Central memory CD8-positive, alpha-beta T cell (primary cell): ENCODE measurements at regions not wholly inside any gene's neighbourhood (a gene's known extent, or its start where the extent isn't known, plus 50 kb on each side); places are given as distances from the start of the nearest gene placed in this dataset.
A peak's percentile ranks its signal among the peaks of the same experiment; 100 is the strongest.

Source experiments
- ATAC-seq: fragments of 150-1000 bp; cut with Tn5 transposase; replicated peaks from 2 replicates; pipeline ENCODE4 v1.10.0; 2022; ENCODE audit warnings: mild to moderate bottlenecking, moderate FRiP score, moderate number of reproducible peaks; ENCODE audit not compliant: poor library complexity, severe bottlenecking; ENCODE audit errors: extremely low read depth
- DNase-seq, 2 donors: peaks; one replicate each; pipeline ENCODE4 v3.0.0; 2021; ENCODE audit warnings: low spot score in 2 of 2
- H3K27ac Mint-ChIP-seq: one replicate; pipeline ENCODE4 v1.8.0; 2022; ENCODE audit warnings: low read depth, mild to moderate bottlenecking, moderate library complexity, mixed read lengths
- H3K27me3 Mint-ChIP-seq: one replicate; pipeline ENCODE4 v1.8.0; 2022; ENCODE audit warnings: mixed read lengths
- H3K36me3 Mint-ChIP-seq: one replicate; pipeline ENCODE4 v1.8.0; 2022; ENCODE audit warnings: mild to moderate bottlenecking, moderate library complexity, mixed read lengths; ENCODE audit not compliant: insufficient read depth
- H3K4me1 Mint-ChIP-seq: one replicate; pipeline ENCODE4 v1.8.0; 2022; ENCODE audit warnings: mixed read lengths
- H3K4me3 Mint-ChIP-seq: one replicate; pipeline ENCODE4 v1.8.0; 2022; ENCODE audit warnings: mild to moderate bottlenecking, moderate library complexity, mixed read lengths
- H3K9me3 Mint-ChIP-seq: one replicate; pipeline ENCODE4 v1.8.0; 2022; ENCODE audit warnings: mixed read lengths

DNA sequence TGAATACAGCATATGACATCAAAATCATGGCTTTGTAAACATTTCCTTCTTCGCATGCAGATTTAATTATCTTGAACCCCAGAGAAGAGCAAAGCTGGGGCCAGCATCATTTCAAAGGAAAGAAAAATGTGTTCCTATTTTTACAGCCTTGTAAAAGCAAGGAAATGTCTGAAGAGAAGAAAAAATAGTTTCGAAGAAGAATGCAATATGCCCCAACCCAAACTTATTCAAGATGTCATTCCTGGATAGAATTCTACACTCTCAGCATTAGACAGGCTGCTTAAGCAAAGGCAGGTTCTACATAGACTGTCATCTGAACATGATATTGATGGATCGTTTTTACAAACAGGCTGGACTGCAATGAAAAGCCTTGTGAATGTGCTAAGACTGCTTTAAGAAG, 900.8 kb downstream of the TTLL7 start:
- H3K9me3 Mint-ChIP-seq: peaks cover 17% of the 10 kb centered on the region
- H3K4me1 Mint-ChIP-seq: no peaks in the 10 kb centered on the region
- no peaks in the 10 kb centered on the region for H3K36me3 Mint-ChIP-seq
- no peak for ATAC-seq
- no peak overlapping the region for H3K4me3 Mint-ChIP-seq
- DNase-seq: no peak
- no peaks in the 10 kb centered on the region for H3K27me3 Mint-ChIP-seq
- H3K27ac Mint-ChIP-seq: no peak overlapping the region

- ATAC-seq (no peak), DNase-seq (no peak)
- Mint-ChIP-seq H3K27me3 (no peaks in the 10 kb centered on the region), H3K4me1 (no peaks in the 10 kb centered on the region), H3K36me3 (no peaks in the 10 kb centered on the region), H3K9me3 (peaks cover 18% of the 10 kb centered on the region), H3K4me3 (no peak overlapping the region), H3K27ac (no peak overlapping the region)
Observed at GRCh38 chr1:83097715-83098114, 901.2 kb downstream of the TTLL7 start.

DNA sequence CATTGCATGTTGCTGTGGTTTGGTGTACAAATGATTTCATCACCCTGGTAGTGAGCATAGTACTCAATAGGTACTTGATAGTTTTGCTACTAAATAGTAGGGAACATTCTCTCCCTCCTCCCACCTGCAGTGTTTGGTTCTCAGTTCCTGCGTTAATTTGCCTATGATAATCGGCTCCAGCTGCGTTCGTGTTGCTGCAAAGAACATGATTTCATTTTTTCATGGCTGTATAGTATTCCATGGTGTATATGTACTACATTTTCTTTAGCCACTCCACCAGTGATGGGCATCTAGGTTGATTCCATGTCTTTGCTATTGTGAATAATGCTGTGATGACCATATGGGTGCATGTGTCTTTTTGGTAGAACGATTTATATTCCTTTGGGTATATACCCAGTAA, 903.4 kb downstream of the TTLL7 start:
- no peaks in the 10 kb centered on the region for H3K36me3 Mint-ChIP-seq
- H3K27ac Mint-ChIP-seq: no peak overlapping the region
- ATAC-seq (no peak), DNase-seq (no peak)
- H3K27me3 Mint-ChIP-seq: no peaks in the 10 kb centered on the region
- no peak overlapping the region for H3K4me3 Mint-ChIP-seq
- no peaks in the 10 kb centered on the region for H3K4me1 Mint-ChIP-seq
- peaks cover 18% of the 10 kb centered on the region for H3K9me3 Mint-ChIP-seq

DNA sequence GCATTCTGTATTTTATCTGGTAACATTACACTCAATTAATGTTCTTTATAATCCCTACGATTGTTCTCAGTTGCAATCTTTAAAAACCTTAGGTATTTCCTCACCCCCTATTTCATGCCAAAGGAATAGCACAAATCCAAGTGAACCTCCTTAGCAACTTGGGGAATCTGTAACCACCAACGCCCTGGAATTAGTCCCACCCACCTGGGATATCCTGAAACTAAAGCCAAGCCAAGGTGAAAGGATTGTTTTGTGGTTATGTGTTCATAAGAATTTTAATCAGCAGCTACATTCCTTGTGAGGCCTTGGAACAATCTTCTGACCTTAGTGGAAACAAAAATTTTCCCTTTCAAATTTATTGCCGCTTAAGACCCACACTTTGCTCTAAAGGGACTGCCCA, 908.7 kb downstream of the TTLL7 start:
- H3K27ac Mint-ChIP-seq: no peak overlapping the region
- no peaks in the 10 kb centered on the region for H3K4me1 Mint-ChIP-seq
- DNase-seq (no peak), ATAC-seq (no peak)
- H3K4me3 Mint-ChIP-seq: no peak overlapping the region
- peaks cover 5% of the 10 kb centered on the region for H3K9me3 Mint-ChIP-seq
- no peaks in the 10 kb centered on the region for H3K27me3 Mint-ChIP-seq
- no peaks in the 10 kb centered on the region for H3K36me3 Mint-ChIP-seq

DNA sequence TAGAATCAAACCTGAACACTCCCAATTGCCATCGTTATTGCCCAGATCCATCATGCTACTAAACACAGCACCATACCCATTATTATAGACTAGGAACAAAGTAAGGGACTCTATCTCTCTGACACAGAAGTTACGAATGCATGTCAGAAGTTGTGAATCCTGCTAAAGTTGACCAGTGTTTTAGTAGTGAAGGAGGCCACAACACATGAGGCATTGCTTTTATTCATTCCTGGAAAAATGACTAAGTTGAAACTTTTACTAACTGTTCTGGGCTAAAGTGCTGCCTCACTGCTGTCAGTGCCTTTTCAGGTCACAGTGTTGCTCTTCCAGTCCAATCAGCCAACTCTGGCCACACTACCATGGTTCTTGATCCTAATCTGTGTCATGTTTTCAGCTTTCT, 911.1 kb downstream of the TTLL7 start:
- Mint-ChIP-seq H3K36me3 (no peaks in the 10 kb centered on the region), H3K4me1 (no peaks in the 10 kb centered on the region), H3K4me3 (no peak overlapping the region), H3K27ac (no peak overlapping the region), H3K9me3 (no peaks in the 10 kb centered on the region), H3K27me3 (no peaks in the 10 kb centered on the region)
- DNase-seq: no peak
- no peak for ATAC-seq

- DNase-seq (no peak), ATAC-seq (no peak)
- Mint-ChIP-seq H3K9me3 (no peaks in the 10 kb centered on the region), H3K27me3 (no peaks in the 10 kb centered on the region), H3K4me3 (no peak overlapping the region), H3K27ac (no peak overlapping the region), H3K4me1 (no peaks in the 10 kb centered on the region), H3K36me3 (no peaks in the 10 kb centered on the region)
Observed at GRCh38 chr1:83086986-83087512, 911.9 kb downstream of the TTLL7 start.

DNA sequence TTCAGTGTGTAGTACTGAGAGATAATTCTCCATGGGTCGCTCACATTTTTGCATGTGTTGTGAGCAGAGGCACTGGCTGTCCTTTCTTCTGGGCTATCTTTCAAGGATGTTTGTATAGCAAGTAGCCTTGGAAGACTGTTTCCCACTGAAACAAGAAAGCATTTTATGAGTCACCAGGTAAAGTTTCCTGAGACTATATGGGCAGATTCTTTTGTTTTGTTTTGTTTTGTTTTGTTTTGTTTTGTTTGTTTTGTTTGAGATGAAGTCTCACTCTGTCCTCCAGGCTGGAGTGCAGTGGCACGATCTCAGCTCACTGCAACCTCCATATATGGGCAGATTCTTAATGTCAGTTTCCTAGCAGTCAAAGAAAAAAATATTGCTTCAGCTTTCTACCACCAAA, 912.6 kb downstream of the TTLL7 start:
- no peak overlapping the region for H3K4me3 Mint-ChIP-seq
- DNase-seq: no peak
- H3K4me1 Mint-ChIP-seq: no peaks in the 10 kb centered on the region
- H3K27ac Mint-ChIP-seq: no peak overlapping the region
- H3K27me3 Mint-ChIP-seq: no peaks in the 10 kb centered on the region
- H3K9me3 Mint-ChIP-seq: peaks cover 5% of the 10 kb centered on the region
- ATAC-seq: no peak
- H3K36me3 Mint-ChIP-seq: no peaks in the 10 kb centered on the region

DNA sequence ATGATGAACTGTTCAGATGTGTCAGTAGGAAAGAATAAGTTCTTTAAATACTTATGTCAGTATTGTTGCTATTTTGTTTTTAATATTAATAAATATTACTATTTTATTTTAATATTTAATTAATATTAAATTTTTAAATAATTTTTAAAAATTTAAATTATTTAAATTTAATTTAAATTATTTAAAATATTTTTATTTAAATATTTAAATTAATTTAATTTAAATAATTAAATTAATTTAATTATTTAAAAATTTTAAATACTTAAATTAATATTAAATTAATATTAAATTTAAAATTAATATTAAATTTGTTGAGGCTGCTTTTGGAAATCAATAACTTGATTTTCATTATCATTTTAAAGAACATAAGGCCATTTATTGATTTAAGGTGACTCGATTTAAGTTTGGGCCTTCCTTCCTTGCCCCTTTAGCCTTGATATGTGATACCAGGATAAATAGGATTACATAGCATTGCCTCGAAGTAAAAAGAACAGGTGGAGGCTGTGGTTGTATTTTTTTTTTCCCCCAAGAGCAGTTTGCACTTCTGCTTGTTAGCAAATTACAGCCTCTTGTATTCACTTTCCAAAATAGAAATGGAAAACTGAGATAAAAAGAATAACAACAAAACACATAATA, 915.2 kb downstream of the TTLL7 start:
- no peaks in the 10 kb centered on the region for H3K27me3 Mint-ChIP-seq
- DNase-seq (no peak), ATAC-seq (no peak)
- H3K4me3 Mint-ChIP-seq: no peak overlapping the region
- no peaks in the 10 kb centered on the region for H3K4me1 Mint-ChIP-seq
- no peaks in the 10 kb centered on the region for H3K36me3 Mint-ChIP-seq
- peaks cover 15% of the 10 kb centered on the region for H3K9me3 Mint-ChIP-seq
- H3K27ac Mint-ChIP-seq: no peak overlapping the region

GRCh38 chr1:83077411-83077810, 921.5 kb downstream of the TTLL7 start:
- no peak overlapping the region for H3K27ac Mint-ChIP-seq
- no peaks in the 10 kb centered on the region for H3K4me1 Mint-ChIP-seq
- DNase-seq: no peak
- no peak for ATAC-seq
- no peaks in the 10 kb centered on the region for H3K36me3 Mint-ChIP-seq
- no peaks in the 10 kb centered on the region for H3K27me3 Mint-ChIP-seq
- no peak overlapping the region for H3K4me3 Mint-ChIP-seq
- H3K9me3 Mint-ChIP-seq: peaks cover 23% of the 10 kb centered on the region

DNA sequence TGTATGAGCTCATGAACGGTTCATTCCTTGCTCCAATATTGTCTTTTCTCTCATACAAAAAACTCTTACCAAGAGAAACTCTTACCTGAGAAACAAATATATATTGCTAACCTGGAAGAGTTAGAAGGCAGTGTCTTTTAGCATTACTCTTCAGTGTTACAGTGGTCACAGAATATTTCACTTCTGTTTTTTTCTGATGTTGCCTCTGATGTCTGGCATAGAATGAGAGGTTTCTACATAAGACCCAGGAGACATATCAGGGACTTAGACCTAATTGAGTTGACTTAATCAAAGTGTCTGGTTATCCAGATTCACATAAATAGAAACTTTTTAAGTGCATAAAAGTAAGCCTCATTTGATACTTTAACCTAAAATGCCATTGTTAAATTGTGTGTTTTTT, 923.8 kb downstream of the TTLL7 start:
- H3K4me3 Mint-ChIP-seq: no peak overlapping the region
- H3K27ac Mint-ChIP-seq: no peak overlapping the region
- DNase-seq (no peak), ATAC-seq (no peak)
- H3K36me3 Mint-ChIP-seq: no peaks in the 10 kb centered on the region
- H3K27me3 Mint-ChIP-seq: no peaks in the 10 kb centered on the region
- H3K4me1 Mint-ChIP-seq: no peaks in the 10 kb centered on the region
- H3K9me3 Mint-ChIP-seq: peaks cover 12% of the 10 kb centered on the region

DNA sequence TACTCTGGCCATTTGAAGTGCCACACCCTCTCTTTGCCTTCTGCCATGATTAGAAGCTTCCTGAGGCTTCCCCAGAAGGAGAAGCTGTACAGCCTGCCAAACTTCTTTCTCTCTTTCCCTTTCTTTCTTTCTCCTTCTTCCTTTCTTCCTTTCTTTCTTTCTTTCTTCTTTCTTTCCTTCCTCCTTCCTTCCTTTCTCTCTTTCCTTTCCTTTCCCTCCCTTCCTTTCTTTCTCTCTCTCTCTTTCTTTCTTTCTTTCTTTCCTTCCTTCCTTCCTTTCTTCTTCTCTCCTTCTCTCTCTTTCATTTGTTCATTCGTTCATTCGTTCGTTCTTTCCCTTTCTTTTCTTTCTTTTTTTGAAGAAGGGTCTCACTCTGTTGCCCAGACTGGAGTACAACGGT, 931.0 kb downstream of the TTLL7 start:
- no peak for DNase-seq
- H3K27me3 Mint-ChIP-seq: no peaks in the 10 kb centered on the region
- no peak for ATAC-seq
- H3K9me3 Mint-ChIP-seq: peaks cover 17% of the 10 kb centered on the region
- H3K36me3 Mint-ChIP-seq: no peaks in the 10 kb centered on the region
- H3K27ac Mint-ChIP-seq: no peak overlapping the region
- H3K4me1 Mint-ChIP-seq: peaks cover 11% of the 10 kb centered on the region
- H3K4me3 Mint-ChIP-seq: no peak overlapping the region

DNA sequence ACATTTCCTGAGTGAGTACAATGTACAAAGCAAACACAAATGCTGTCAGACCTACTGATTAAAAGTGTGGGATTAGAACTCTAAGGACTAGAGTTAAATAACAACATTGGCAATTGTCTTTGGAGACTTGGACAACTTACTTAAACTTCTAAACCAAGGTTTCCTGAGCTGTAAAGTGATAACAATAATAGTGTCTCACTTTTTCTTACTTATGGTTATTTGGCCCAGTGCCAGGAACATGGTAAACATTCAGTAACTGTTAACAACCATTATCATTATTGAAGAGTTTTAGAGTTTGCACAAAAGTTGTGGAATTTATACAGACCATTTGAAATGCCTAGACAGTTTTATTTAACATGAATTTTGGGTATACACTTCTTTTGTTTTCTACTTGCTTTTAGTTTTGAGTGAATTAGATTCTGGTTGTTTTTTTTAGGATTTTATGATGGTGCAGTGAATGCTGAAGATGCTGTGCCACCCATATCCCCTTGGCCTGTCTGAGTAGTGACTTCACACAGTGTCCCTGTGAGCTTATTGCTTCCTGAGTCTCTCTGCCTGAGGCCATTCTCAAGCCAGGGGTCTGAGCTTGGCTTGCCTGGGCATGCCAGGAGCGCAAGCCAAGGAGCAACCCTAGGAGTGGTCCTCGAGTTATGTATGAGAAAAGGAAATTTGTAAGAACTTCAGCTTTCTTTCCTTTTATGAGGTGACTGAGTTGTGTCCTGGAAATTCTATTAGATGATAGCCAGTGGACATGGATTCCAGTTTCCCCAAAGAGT, 932.8 kb downstream of the TTLL7 start:
- H3K27ac Mint-ChIP-seq: no peak overlapping the region
- no peak overlapping the region for H3K4me3 Mint-ChIP-seq
- peaks cover 11% of the 10 kb centered on the region for H3K4me1 Mint-ChIP-seq
- H3K36me3 Mint-ChIP-seq: no peaks in the 10 kb centered on the region
- DNase-seq (no peak), ATAC-seq (no peak)
- H3K27me3 Mint-ChIP-seq: no peaks in the 10 kb centered on the region
- H3K9me3 Mint-ChIP-seq: peaks cover 17% of the 10 kb centered on the region

DNA sequence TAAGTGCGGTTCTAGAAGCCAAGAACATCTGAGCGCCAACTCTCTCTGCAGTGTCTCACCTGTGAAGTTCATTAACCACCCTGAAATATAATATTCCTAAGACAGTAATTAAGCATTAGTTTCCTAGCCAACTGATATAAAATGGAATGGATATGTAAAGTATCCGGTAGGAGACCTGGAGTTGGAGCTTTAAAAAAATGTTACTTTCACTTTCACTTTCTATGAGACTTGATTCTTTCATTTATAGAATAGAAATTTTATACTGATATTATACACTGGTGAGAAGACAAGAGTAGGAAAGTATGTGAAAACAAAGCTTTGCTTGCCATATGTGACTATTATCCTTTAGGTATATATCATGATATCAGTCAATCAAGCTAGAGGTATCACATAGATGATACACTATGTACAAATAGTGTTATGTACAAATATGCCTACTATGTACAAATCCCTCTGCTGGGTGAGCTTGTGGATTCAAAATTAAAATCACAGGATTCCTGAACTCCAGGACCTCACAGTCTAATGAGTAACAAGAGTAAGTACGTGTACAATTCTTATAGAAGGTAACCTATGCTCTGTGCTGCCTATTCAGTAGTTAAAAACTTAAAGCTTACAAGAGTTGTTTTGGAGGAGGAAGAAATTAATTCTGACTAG, 934.2 kb downstream of the TTLL7 start:
- Mint-ChIP-seq H3K27me3 (no peaks in the 10 kb centered on the region), H3K36me3 (no peaks in the 10 kb centered on the region), H3K9me3 (peaks cover 16% of the 10 kb centered on the region), H3K4me1 (peaks cover 11% of the 10 kb centered on the region), H3K4me3 (peak overlapping the region; percentile 15), H3K27ac (peak overlapping the region; percentile 3)
- ATAC-seq: no peak
- no peak for DNase-seq
